ENCODE measurements at regions not wholly inside any gene's neighbourhood (a gene's known extent, or its start where the extent isn't known, plus 50 kb on each side); places are given as distances from the start of the nearest gene placed in this dataset.
"Not testable (repeated sequence)": the region's sequence is repeated elsewhere in the genome, so short reads cannot be mapped to it uniquely, and the experiment has no call there.

- in situ Hi-C loops (cut with MboI; ENCODE audit: low sequenced_read_pairs): no loop called here
Observed at GRCh38 chr14:106522990-106523389, 996.6 kb downstream of the TMEM121 start.

- in situ Hi-C loops (cut with MboI; ENCODE audit: low sequenced_read_pairs): no loop called here
Observed at GRCh38 chr14:106528717-106529116, 1002.3 kb downstream of the TMEM121 start.

GRCh38 chr14:106530031-106530422 lies 1003.6 kb downstream of the TMEM121 start:
- in situ Hi-C loops (cut with MboI; ENCODE audit: low sequenced_read_pairs): no loop called here

GRCh38 chr14:106530423-106531107 lies 1004.2 kb downstream of the TMEM121 start:
- in situ Hi-C loops (cut with MboI; ENCODE audit: low sequenced_read_pairs): no loop called here

GRCh38 chr14:106537597-106537996 lies 1011.2 kb downstream of the TMEM121 start:
- in situ Hi-C loops (cut with MboI; ENCODE audit: low sequenced_read_pairs): not testable (repeated sequence)

GRCh38 chr14:106538201-106538600 lies 1011.8 kb downstream of the TMEM121 start:
- in situ Hi-C loops (cut with MboI; ENCODE audit: low sequenced_read_pairs): no loop called here

GRCh38 chr14:106547735-106548434 lies 1021.5 kb downstream of the TMEM121 start:
- in situ Hi-C loops (cut with MboI; ENCODE audit: low sequenced_read_pairs): no loop called here

GRCh38 chr14:106549064-106549463 lies 1022.7 kb downstream of the TMEM121 start:
- in situ Hi-C loops (cut with MboI; ENCODE audit: low sequenced_read_pairs): no loop called here

- in situ Hi-C loops (cut with MboI; ENCODE audit: low sequenced_read_pairs): no loop called here
Observed at GRCh38 chr14:106551265-106551664, 1024.9 kb downstream of the TMEM121 start.

- in situ Hi-C loops (cut with MboI; ENCODE audit: low sequenced_read_pairs): not testable (repeated sequence)
Observed at GRCh38 chr14:106556211-106556610, 1029.8 kb downstream of the TMEM121 start.

GRCh38 chr14:106556665-106557289 lies 1030.4 kb downstream of the TMEM121 start:
- in situ Hi-C loops (cut with MboI; ENCODE audit: low sequenced_read_pairs): no loop called here

- in situ Hi-C loops (cut with MboI; ENCODE audit: low sequenced_read_pairs): no loop called here
Observed at GRCh38 chr14:106562451-106562850, 1036.1 kb downstream of the TMEM121 start.

- in situ Hi-C loops (cut with MboI; ENCODE audit: low sequenced_read_pairs): no loop called here
Observed at GRCh38 chr14:106564058-106564643, 1037.8 kb downstream of the TMEM121 start.

- in situ Hi-C loops (cut with MboI; ENCODE audit: low sequenced_read_pairs): no loop called here
Observed at GRCh38 chr14:106578481-106578880, 1052.1 kb downstream of the TMEM121 start.

- in situ Hi-C loops (cut with MboI; ENCODE audit: low sequenced_read_pairs): no loop called here
Observed at GRCh38 chr14:106579084-106579483, 1052.7 kb downstream of the TMEM121 start.

- in situ Hi-C loops (cut with MboI; ENCODE audit: low sequenced_read_pairs): no loop called here
Observed at GRCh38 chr14:106585692-106586091, 1059.3 kb downstream of the TMEM121 start.

- in situ Hi-C loops (cut with MboI; ENCODE audit: low sequenced_read_pairs): no loop called here
Observed at GRCh38 chr14:106586098-106586704, 1059.8 kb downstream of the TMEM121 start.

GRCh38 chr14:106591539-106591938 lies 1065.2 kb downstream of the TMEM121 start:
- in situ Hi-C loops (cut with MboI; ENCODE audit: low sequenced_read_pairs): not testable (repeated sequence)

GRCh38 chr14:106592115-106592852 lies 1065.9 kb downstream of the TMEM121 start:
- in situ Hi-C loops (cut with MboI; ENCODE audit: low sequenced_read_pairs): not testable (repeated sequence)

GRCh38 chr14:106599209-106599608 lies 1072.8 kb downstream of the TMEM121 start:
- in situ Hi-C loops (cut with MboI; ENCODE audit: low sequenced_read_pairs): no loop called here
